NCI-H2029 treated with DMSO at 0.1 percent for 48 hours (cell line): ENCODE measurements at regions not wholly inside any gene's neighbourhood (a gene's known extent, or its start where the extent isn't known, plus 50 kb on each side); places are given as distances from the start of the nearest gene placed in this dataset.

Experiments
- DNase-seq: peaks from one replicate; lab custom pipeline; 2025; lab: John Stamatoyannopoulos, UW

DNA sequence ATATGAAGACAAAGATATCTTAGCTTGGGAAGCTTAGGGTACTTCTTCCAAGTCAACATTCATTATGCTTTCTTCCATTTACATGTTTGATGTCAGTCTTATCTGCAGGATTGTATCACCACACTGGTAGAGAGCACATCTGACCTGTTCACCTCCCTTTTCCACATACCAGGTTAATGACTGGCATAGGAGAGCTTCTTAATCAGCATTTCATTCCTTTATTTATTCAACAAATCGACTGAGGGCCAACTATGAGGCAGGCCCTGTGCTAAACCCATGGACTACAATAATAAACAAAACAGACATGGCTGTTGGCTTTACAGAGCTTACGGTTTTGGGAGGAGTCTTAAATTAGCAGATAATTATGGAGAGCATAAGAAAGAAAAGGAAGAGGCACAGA is 378.1 kb upstream of the CDH11 start:
- DNase-seq = no peak

DNA sequence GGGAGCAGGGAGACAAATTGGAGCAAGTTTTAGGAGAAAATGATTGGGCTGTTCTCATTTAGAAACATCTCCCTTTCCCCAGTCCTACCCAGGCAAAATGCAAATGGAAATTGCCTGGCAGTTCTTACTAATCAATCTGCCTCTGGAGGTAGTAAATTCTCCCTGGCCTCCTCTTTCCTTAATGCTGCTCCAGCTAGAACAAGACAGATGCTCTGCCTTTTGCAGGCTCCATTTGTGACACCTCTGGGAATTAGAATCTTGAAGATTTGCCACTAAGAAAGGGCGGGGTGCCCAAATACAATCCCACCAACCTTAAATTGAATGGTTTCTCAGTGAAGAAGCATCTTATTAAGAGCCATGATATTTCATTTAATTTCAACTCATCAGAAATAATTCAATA is 377.7 kb upstream of the CDH11 start:
- DNase-seq = no peak

DNA sequence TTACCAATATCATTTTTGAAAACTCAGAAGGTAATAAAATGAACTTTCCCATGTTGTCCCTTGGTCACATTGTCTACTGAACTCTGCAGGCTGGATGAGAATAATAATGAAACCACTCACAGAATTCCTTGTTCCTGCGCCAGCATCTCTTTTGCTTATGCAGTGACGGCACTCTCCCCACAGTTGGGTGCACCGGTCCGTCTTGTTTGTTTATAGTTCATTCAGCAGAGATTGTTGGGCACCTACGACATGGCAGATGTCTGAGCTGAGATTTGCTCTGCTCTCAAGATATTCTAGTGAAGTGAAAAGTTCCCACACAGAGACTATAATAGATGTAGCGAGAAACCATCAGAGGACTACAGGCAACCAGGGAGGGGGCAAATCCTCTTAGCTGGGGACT is 375.7 kb upstream of the CDH11 start:
- no peak for DNase-seq

GRCh38 chr16:65495106-65495505 is 373.2 kb upstream of the CDH11 start:
- DNase-seq = no peak

DNA sequence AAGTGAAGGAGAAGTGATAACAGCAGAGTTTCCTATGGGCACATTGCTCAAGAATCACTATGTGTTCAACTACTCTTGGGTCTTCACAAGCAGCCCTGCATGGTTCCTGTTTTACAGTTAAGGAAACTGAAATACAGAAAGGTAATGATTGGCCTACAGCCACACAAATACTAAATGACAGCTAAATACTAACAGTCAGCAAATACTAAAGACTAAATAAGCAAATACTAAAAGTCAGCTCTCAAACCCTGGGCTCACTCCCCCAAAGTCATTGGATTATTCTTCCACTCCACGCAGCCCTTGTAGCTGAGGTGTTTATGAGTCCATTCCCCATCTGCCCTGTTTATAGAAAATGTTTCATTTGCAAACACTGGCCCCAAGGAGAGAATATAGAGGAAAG is 372.7 kb upstream of the CDH11 start:
- no peak for DNase-seq

GRCh38 chr16:65494080-65494479 is 372.2 kb upstream of the CDH11 start:
- no peak for DNase-seq

DNA sequence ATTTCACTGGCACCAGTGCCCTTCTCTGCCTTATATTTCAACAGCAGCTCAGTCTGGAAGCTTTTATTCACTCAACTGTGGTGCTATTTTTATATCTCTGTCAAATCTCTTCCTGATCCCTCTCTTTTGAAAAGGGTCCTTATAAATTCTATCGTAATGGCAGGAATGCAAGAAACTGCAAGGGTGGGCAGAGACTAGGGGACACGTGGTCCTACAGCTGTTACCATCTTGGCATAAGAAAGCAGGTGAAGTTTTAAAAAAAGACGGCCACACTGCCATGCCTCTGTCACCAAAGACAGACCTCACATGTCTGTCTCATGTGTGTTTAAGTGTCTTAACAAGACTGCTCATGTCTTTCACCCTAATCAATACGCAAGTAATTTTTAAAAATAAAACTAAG is 368.4 kb upstream of the CDH11 start:
- no peak for DNase-seq

DNA sequence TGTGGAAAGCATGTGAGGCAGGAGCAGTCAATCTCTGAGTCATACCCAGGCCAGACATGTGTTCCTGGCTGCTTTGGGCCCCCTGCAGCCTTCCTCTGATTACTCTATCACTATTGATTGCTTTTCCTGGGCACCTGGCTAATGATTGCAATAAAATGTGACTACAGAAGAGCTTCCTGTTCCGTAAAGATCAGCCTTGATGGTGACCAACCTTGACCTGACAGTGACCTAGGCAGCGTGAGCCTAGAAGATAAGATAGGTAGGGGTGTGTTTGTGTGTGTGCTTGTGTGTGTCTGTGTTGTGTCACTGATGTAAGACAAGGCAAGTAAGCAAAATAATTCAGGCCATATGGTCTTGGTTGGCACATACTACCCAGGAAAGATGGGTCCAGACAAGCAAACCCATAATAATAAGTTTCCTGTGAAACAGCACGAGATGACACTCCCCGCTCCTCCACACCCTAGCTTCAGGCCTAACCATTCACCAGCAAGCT is 367.7 kb upstream of the CDH11 start:
- DNase-seq = no peak

DNA sequence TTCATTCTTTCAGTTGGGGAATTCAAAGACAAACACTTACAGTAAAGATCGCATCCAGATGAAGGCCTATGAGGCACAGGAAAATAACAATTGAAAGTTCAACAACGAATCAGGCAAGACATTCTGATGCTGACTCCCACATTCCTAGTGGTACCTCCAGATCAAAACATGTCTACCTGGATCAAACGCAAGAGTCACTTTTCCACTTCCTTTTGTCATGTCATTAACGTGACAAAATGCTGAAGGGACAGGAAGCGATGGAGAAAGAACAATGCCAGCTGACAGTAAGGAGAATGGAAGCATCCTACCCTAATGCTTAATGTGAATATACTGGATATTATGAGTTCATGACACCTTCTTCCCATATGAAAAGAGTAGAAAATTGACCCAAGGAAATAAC is 365.4 kb upstream of the CDH11 start:
- no peak for DNase-seq

DNA sequence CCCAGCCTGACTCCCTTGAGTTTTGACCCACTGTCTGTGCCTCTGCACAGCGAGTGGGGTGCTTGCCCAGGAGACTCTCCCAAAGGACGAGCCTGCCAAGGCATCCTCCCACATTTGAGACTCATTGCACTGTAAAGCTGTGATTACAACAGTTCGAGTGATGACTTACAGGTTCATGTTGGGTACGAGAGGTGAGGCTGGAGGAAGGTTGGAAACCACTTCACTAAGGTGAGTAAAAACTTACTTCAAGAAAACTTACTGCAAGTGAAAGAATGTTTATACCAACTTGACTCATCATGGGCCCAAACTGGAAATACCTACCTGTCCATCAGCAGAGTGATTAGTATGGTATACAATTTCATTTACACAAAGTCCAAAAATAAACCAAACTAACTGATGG is 360.1 kb upstream of the CDH11 start:
- no peak for DNase-seq

DNA sequence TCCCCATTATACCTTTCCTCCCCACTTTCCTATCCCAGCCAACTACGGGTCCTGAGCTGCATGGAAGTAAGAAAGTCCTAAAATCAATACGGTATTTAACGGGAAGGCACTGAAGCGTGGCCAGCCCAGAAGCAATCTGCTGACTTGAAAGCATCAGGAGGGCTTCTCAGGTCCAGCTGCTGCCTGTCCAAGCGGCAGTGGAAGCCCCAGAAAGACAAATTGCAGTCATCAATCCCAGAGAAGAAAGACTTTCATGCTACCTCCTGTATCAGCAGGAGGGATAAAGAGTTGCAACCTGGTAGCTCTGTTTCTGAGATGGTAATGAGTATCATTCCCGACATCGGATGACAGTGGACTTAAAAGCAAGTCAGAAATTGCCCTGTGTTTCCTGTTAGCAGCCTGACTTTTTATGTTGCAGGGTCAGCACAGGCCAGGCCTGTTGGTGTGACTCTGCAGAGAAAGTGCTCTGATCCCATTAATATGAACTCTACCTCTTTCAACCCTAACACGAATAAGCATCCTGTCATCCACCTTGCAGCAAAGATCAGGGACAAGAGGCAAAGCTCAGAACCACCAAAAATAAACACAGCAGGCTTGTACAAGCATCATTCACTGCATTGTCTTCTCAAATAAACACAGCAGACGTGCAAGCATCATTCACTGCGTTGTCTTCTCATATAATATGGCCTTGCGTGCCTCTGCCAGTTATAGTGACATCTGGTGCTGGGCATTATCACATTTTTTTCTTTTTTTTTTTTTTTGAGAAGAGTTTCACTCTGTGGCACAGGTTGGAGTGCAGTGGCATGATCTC is 358.6 kb upstream of the CDH11 start:
- no peak for DNase-seq

GRCh38 chr16:65476448-65476955 is 354.6 kb upstream of the CDH11 start:
- DNase-seq = no peak

DNA sequence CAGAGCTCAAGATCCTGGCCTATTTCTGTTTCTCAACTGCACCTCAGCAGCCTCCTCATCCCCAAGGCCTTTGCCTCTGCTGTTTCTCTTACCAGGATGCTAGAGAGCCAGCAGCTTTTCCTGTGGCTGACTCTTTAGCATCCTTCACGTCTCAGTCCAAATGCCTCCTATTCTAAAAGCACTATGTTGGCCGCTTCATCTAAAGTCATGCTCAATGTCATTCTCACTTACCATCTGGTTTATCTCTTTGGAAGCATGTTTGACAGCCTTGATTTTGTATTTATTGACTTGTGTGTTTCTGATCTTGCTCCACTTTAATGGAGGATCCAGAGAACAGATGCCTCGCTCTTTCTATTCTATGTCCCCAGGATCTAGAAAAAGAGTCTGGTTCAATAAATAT is 351.8 kb upstream of the CDH11 start:
- no peak for DNase-seq

- no peak for DNase-seq
Observed at GRCh38 chr16:65469116-65469515, 347.3 kb upstream of the CDH11 start.

DNA sequence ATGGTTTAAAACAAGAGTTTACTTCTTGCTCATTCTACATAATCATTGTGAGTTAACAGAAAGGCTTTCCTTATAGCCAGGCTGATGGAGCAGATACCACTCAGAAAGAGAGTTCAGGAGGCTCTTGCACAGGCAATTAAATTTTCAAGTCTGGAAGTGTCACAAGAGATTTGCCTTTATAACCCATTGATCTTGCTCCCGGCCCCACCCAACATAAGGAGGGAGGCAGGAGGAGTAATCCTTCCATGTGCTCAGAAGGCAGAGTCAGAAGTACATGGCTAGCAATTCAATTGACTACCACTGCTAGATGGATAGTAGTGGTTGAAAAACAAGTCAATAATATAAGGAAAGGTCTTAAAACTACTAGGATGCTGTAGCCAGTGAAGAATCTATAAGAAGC is 346.3 kb upstream of the CDH11 start:
- no peak for DNase-seq

- no peak for DNase-seq
Observed at GRCh38 chr16:65463652-65464260, 341.9 kb upstream of the CDH11 start.

DNA sequence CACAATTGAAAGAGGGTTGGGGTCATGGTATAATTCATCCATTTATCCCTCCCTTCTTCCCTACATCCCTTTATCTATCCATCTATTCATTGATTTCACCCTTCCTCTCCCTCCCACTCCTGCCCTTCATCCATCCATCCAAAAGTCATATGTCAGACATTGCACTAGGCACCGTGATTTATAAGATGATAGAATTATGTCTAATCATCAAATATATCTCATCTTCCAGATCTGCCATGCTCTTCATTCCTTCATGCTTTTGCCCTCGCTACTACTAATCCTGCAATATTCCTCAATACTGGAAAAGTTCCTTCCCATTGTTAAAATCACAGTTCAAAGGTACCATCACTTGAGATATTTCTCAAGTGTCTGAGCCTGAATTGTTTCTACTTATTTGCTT is 335.2 kb upstream of the CDH11 start:
- no peak for DNase-seq

DNA sequence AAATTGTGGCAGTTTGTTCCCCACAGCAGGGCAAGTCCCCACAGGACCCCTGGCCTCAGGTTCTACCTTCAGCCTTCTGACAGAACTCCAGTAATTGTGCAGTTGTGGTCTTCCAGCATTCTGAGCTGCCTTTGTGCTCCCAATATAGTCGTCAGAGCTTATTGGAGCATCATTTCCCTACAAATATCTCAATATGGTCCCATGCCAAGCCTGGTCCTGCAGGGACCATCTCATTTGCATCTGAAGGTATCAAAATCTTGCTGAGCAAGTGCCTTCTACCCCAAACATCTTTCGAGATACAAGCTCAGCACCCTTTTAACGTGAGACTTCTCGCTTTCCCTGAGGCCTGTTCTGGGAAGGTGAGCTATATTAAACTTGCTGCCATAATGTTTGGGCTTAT is 333.9 kb upstream of the CDH11 start:
- no peak for DNase-seq

DNA sequence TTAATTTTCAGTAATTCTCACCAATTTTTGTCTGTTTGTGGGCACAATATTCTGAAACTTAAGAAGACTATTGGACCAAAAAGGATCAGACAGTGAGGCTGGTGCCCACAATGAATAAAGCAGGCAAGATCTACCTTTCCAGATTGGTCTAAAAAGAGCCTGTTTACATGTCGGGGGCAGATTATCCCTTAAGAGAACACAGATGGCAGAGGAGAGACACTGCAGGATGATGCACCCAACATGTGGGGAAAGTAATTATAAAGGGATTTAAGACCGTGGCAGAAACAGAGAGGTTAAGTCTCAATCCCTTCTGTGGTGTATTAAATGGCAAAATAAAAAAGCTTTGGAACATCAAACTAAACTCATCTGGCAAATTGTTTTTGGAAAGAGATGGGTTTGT is 331.8 kb upstream of the CDH11 start:
- DNase-seq = no peak

GRCh38 chr16:65449526-65449925 is 327.7 kb upstream of the CDH11 start:
- DNase-seq = no peak

DNA sequence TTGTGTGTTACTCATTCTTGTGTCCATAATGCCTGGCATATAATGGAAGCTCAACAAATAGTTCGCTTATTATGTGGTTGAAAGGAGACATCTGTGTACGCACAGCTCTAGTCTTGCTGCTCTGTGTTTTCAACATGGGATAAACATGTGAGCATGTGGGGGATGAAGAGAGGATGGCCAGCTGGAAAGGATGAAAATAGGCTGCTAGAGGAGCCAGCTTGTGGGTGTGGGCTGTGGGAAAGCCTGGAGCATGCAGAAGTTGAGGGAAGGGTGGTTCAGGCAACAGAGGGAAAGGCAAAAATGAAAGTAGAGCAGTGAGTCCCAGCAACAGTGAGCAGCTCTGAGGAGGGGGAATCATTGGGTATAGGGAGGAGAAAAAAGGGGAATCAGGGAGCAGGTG is 324.6 kb upstream of the CDH11 start:
- DNase-seq = no peak

- DNase-seq = no peak
Observed at GRCh38 chr16:65445313-65446260, 323.7 kb upstream of the CDH11 start.
